Prostate gland (tissue), 2 donors: ENCODE measurements at regions not wholly inside any gene's neighbourhood (a gene's known extent, or its start where the extent isn't known, plus 50 kb on each side); places are given as distances from the start of the nearest gene placed in this dataset.

Source experiments
- CTCF ChIP-seq, 4 experiments: fragments of 200-600 bp in 2 of 4; fragments of 450-650 bp in 2 of 4; sonication (generic) in 2 of 4; IDR thresholded peaks; 1 replicate in 3 of 4; 2 replicates in 1 of 4; pipeline ENCODE4 v1.5.1; 2016 to 2019; ENCODE audit warnings: antibody characterized with exemption in 4 of 4, mild to moderate bottlenecking in 2 of 4, moderate library complexity in 2 of 4
- POLR2A ChIP-seq: fragments of 450-650 bp; IDR thresholded peaks from one replicate; pipeline ENCODE4 v1.6.1; 2016; ENCODE audit warnings: antibody characterized with exemption, mild to moderate bottlenecking
- POLR2AphosphoS5 ChIP-seq: sonication (generic); formaldehyde crosslinking; IDR thresholded peaks from one replicate; pipeline ENCODE4 v1.6.1; 2017; ENCODE audit warnings: antibody characterized with exemption

- TF ChIP-seq CTCF (IDR thresholded peaks at IDR 0.05) (no peak), POLR2A (no peak), POLR2AphosphoS5 (no peak)
Observed at GRCh38 chr12:90166671-90167070, 458.0 kb upstream of the ATP2B1 start.
